ENCODE measurements at regions not wholly inside any gene's neighbourhood (a gene's known extent, or its start where the extent isn't known, plus 50 kb on each side); places are given as distances from the start of the nearest gene placed in this dataset.

DNA sequence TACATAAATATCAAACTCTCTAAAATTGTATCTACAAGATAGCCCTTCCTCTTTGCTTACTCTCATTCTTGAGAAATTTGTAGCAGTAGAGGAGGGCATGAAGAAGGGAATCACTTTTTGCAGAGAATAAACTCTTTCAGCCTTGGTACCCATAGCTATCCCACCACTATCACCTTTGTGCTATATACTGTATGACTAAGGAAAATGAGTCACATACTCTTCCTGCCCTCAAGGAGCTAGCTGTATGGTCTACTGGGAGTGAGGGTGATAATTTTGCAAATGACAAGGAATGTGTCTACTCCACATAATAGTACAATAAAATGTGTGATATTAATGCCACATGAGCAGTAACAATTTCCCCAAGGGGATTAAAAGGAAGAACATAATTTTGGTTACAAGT lies 184.6 kb upstream of the WSB1 start:
- no peaks in the 10 kb centered on the region for H3K36me3 ChIP-seq (ENCODE audit: control insufficient read depth in 1 of 2, insufficient read depth in 2 of 2, low read length in 2 of 2)
- no peak overlapping the region for H3K27ac ChIP-seq (ENCODE audit: low read depth, low read length)
- H3K9me3 ChIP-seq (ENCODE audit: insufficient read depth, low read depth, low read length) = no peaks in the 10 kb centered on the region
- H2BK12ac ChIP-seq (ENCODE audit: low read length) = no peak overlapping the region
- no peak overlapping the region for H4K8ac ChIP-seq (ENCODE audit: low read depth, low read length)
- H3K4me2 ChIP-seq (ENCODE audit: low read length) = no peak overlapping the region
- H2AFZ ChIP-seq (ENCODE audit: insufficient read depth, low read length, poor library complexity) = no peak overlapping the region
- no peak overlapping the region for H2AK5ac ChIP-seq (ENCODE audit: low read length)
- no peak overlapping the region for H3K4me3 ChIP-seq (ENCODE audit: low read depth, low read length)
- no peak overlapping the region for H3K4ac ChIP-seq (ENCODE audit: low read depth, low read length)
- H4K91ac ChIP-seq (ENCODE audit: low read depth, low read length) = no peak overlapping the region
- no peak overlapping the region for H2BK120ac ChIP-seq (ENCODE audit: insufficient read depth, low read length, poor library complexity)
- H3K14ac ChIP-seq (ENCODE audit: low read length) = no peak overlapping the region
- H3K79me1 ChIP-seq (ENCODE audit: low read length) = no peaks in the 10 kb centered on the region
- no peak overlapping the region for H2BK5ac ChIP-seq (ENCODE audit: low read depth, low read length, poor library complexity)
- H3K9ac ChIP-seq (ENCODE audit: low read length) = no peak overlapping the region
- H3K27me3 ChIP-seq (ENCODE audit: insufficient read depth, low read length) = no peaks in the 10 kb centered on the region
- H3K18ac ChIP-seq (ENCODE audit: low read length) = no peak overlapping the region
- no peak overlapping the region for H4K12ac ChIP-seq (ENCODE audit: low read depth, low read length)
- no peaks in the 10 kb centered on the region for H3K4me1 ChIP-seq (ENCODE audit: control insufficient read depth in 1 of 2, insufficient read depth in 2 of 2, low read length in 2 of 2)
- H3K79me2 ChIP-seq (ENCODE audit: control insufficient read depth, insufficient read depth, low read length, poor library complexity) = no peaks in the 10 kb centered on the region
- peak in 1 of 2 donors; percentile 15 for DNase-seq
- no peak overlapping the region for H3K23ac ChIP-seq (ENCODE audit: low read length)

DNA sequence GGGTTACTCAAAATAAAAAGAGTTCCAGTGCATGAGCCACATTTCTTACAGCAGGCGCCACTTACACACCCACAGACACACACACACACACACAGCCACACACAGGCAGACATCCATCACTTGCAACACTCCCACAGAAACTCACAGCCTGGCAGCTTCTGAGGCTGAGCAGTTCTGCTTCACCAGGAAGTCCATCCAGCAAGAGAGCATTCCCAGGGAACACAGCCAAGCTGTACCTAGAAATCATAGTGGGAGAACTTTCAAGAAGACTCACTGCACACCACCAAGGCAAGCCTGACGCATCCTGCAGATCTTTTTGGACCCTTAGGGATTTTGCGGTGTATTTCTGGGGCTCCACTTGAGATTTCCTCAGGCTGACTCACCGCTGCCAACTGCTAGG lies 140.9 kb upstream of the WSB1 start:
- Histone ChIP-seq H3K36me3 (ENCODE audit: control insufficient read depth in 1 of 2, insufficient read depth in 2 of 2, low read length in 2 of 2) (no peaks in the 10 kb centered on the region), H4K12ac (ENCODE audit: low read depth, low read length) (no peak overlapping the region), H3K23ac (ENCODE audit: low read length) (no peak overlapping the region), H3K9ac (ENCODE audit: low read length) (no peak overlapping the region), H3K4me3 (ENCODE audit: low read depth, low read length) (no peak overlapping the region), H3K4me1 (ENCODE audit: control insufficient read depth in 1 of 2, insufficient read depth in 2 of 2, low read length in 2 of 2) (no peaks in the 10 kb centered on the region), H3K27ac (ENCODE audit: low read depth, low read length) (no peak overlapping the region), H3K4me2 (ENCODE audit: low read length) (no peak overlapping the region), H3K79me1 (ENCODE audit: low read length) (no peaks in the 10 kb centered on the region), H2AK5ac (ENCODE audit: low read length) (no peak overlapping the region), H3K4ac (ENCODE audit: low read depth, low read length) (no peak overlapping the region), H2BK5ac (ENCODE audit: low read depth, low read length, poor library complexity) (no peak overlapping the region), H2BK120ac (ENCODE audit: insufficient read depth, low read length, poor library complexity) (no peak overlapping the region), H4K91ac (ENCODE audit: low read depth, low read length) (no peak overlapping the region), H3K9me3 (ENCODE audit: insufficient read depth, low read depth, low read length) (peaks cover 51% of the 10 kb centered on the region), H4K8ac (ENCODE audit: low read depth, low read length) (no peak overlapping the region), H3K27me3 (ENCODE audit: insufficient read depth, low read length) (no peaks in the 10 kb centered on the region), H3K79me2 (ENCODE audit: control insufficient read depth, insufficient read depth, low read length, poor library complexity) (no peaks in the 10 kb centered on the region), H2BK12ac (ENCODE audit: low read length) (no peak overlapping the region), H3K14ac (ENCODE audit: low read length) (no peak overlapping the region), H2AFZ (ENCODE audit: insufficient read depth, low read length, poor library complexity) (no peak overlapping the region), H3K18ac (ENCODE audit: low read length) (no peak overlapping the region)
- no CpG with 5 or more reads among the region's 4 CpGs for WGBS (ENCODE audit: extremely low coverage, insufficient coverage, insufficient read length)
- no peak for DNase-seq

DNA sequence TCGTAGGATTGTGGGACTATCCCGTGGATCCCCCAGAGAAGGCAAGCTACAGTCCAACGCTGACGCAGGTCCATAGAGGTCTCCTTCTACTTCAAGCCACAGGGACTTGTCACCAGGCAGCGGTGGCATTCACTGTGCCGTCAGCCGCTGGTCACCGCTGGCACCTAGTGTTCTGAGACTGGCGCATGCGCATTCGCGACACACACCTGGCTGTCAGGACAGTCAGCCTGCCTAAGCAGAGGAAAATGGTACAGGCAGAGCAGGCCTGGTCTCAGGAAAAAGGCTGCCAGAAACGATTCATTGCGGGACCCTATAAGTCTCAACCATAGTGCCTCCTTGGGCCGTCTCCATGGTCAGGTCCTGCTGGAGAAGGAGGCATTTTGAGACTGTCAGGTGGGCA lies 138.0 kb upstream of the WSB1 start:
- Histone ChIP-seq H4K91ac (ENCODE audit: low read depth, low read length) (no peak overlapping the region), H3K4me3 (ENCODE audit: low read depth, low read length) (no peak overlapping the region), H3K27me3 (ENCODE audit: insufficient read depth, low read length) (no peaks in the 10 kb centered on the region), H2BK120ac (ENCODE audit: insufficient read depth, low read length, poor library complexity) (no peak overlapping the region), H3K79me2 (ENCODE audit: control insufficient read depth, insufficient read depth, low read length, poor library complexity) (no peaks in the 10 kb centered on the region), H3K36me3 (ENCODE audit: control insufficient read depth in 1 of 2, insufficient read depth in 2 of 2, low read length in 2 of 2) (no peaks in the 10 kb centered on the region), H2BK5ac (ENCODE audit: low read depth, low read length, poor library complexity) (no peak overlapping the region), H4K8ac (ENCODE audit: low read depth, low read length) (no peak overlapping the region), H4K12ac (ENCODE audit: low read depth, low read length) (no peak overlapping the region), H3K27ac (ENCODE audit: low read depth, low read length) (no peak overlapping the region), H3K79me1 (ENCODE audit: low read length) (no peaks in the 10 kb centered on the region), H2AFZ (ENCODE audit: insufficient read depth, low read length, poor library complexity) (no peak overlapping the region), H3K9me3 (ENCODE audit: insufficient read depth, low read depth, low read length) (peaks cover 61% of the 10 kb centered on the region), H3K4me1 (ENCODE audit: control insufficient read depth in 1 of 2, insufficient read depth in 2 of 2, low read length in 2 of 2) (no peaks in the 10 kb centered on the region), H3K18ac (ENCODE audit: low read length) (no peak overlapping the region), H3K4me2 (ENCODE audit: low read length) (no peak overlapping the region), H2AK5ac (ENCODE audit: low read length) (no peak overlapping the region), H3K9ac (ENCODE audit: low read length) (no peak overlapping the region), H3K4ac (ENCODE audit: low read depth, low read length) (no peak overlapping the region), H3K14ac (ENCODE audit: low read length) (no peak overlapping the region), H3K23ac (ENCODE audit: low read length) (no peak overlapping the region), H2BK12ac (ENCODE audit: low read length) (no peak overlapping the region)
- no peak for DNase-seq
- no CpG with 5 or more reads among the region's 15 CpGs for WGBS (ENCODE audit: extremely low coverage, insufficient coverage, insufficient read length)

DNA sequence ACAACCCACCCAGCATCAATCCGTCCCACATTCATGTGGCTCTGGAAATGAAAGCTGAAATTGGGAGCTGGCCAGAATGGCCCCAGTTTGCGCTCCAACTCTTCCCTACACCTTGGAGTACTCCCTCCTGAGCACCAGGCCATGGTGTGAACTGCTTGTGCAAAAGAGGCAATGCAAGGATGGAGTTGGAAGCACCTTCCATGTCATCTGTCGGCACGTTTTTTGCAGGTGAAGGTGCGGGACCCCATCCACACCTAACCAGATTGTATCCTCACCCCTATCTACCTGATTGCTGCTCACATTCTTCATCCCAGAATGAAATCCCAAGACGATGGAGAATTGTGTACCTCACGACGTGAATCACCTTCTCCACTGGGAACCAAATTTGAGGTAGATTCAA lies 136.6 kb upstream of the WSB1 start:
- H4K12ac ChIP-seq (ENCODE audit: low read depth, low read length) = no peak overlapping the region
- no peak overlapping the region for H3K4ac ChIP-seq (ENCODE audit: low read depth, low read length)
- H2BK12ac ChIP-seq (ENCODE audit: low read length) = no peak overlapping the region
- no peak overlapping the region for H2AK5ac ChIP-seq (ENCODE audit: low read length)
- no peaks in the 10 kb centered on the region for H3K27me3 ChIP-seq (ENCODE audit: insufficient read depth, low read length)
- H2AFZ ChIP-seq (ENCODE audit: insufficient read depth, low read length, poor library complexity) = no peak overlapping the region
- no peak overlapping the region for H2BK5ac ChIP-seq (ENCODE audit: low read depth, low read length, poor library complexity)
- peaks cover 61% of the 10 kb centered on the region for H3K9me3 ChIP-seq (ENCODE audit: insufficient read depth, low read depth, low read length)
- H3K23ac ChIP-seq (ENCODE audit: low read length) = no peak overlapping the region
- H3K14ac ChIP-seq (ENCODE audit: low read length) = no peak overlapping the region
- H3K36me3 ChIP-seq (ENCODE audit: control insufficient read depth in 1 of 2, insufficient read depth in 2 of 2, low read length in 2 of 2) = no peaks in the 10 kb centered on the region
- no peak for DNase-seq
- no peak overlapping the region for H3K18ac ChIP-seq (ENCODE audit: low read length)
- no peak overlapping the region for H4K91ac ChIP-seq (ENCODE audit: low read depth, low read length)
- no peak overlapping the region for H3K4me3 ChIP-seq (ENCODE audit: low read depth, low read length)
- no peaks in the 10 kb centered on the region for H3K79me1 ChIP-seq (ENCODE audit: low read length)
- no peak overlapping the region for H3K9ac ChIP-seq (ENCODE audit: low read length)
- no peak overlapping the region for H2BK120ac ChIP-seq (ENCODE audit: insufficient read depth, low read length, poor library complexity)
- no CpG with 5 or more reads among the region's 8 CpGs for WGBS (ENCODE audit: extremely low coverage, insufficient coverage, insufficient read length)
- no peaks in the 10 kb centered on the region for H3K79me2 ChIP-seq (ENCODE audit: control insufficient read depth, insufficient read depth, low read length, poor library complexity)
- H3K4me2 ChIP-seq (ENCODE audit: low read length) = no peak overlapping the region
- no peak overlapping the region for H4K8ac ChIP-seq (ENCODE audit: low read depth, low read length)
- no peak overlapping the region for H3K27ac ChIP-seq (ENCODE audit: low read depth, low read length)
- no peaks in the 10 kb centered on the region for H3K4me1 ChIP-seq (ENCODE audit: control insufficient read depth in 1 of 2, insufficient read depth in 2 of 2, low read length in 2 of 2)

DNA sequence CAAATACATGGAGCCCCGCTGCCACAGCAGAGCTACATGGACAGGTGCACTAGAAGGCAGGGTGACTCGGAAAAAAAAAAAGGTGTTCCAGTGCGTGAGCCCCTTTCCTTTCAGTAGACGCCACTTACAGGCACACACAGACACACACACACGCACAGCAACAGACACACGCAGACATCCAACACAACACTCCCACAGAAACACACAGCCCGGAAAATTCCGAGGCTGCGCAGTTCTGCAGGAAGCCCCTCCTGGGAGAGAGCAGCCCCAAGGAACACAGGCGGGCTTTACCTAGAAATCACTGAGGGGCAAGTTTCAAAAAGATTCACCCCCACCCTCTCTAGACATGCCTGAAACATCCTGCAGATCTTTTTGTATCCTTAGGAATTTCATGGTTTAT lies 136.0 kb upstream of the WSB1 start:
- Histone ChIP-seq H4K8ac (ENCODE audit: low read depth, low read length) (no peak overlapping the region), H3K27ac (ENCODE audit: low read depth, low read length) (no peak overlapping the region), H4K12ac (ENCODE audit: low read depth, low read length) (no peak overlapping the region), H3K4me1 (ENCODE audit: control insufficient read depth in 1 of 2, insufficient read depth in 2 of 2, low read length in 2 of 2) (no peaks in the 10 kb centered on the region), H3K23ac (ENCODE audit: low read length) (no peak overlapping the region), H3K27me3 (ENCODE audit: insufficient read depth, low read length) (no peaks in the 10 kb centered on the region), H3K14ac (ENCODE audit: low read length) (no peak overlapping the region), H3K4me2 (ENCODE audit: low read length) (no peak overlapping the region), H3K9me3 (ENCODE audit: insufficient read depth, low read depth, low read length) (peaks cover 57% of the 10 kb centered on the region), H2BK5ac (ENCODE audit: low read depth, low read length, poor library complexity) (no peak overlapping the region), H3K9ac (ENCODE audit: low read length) (no peak overlapping the region), H2BK120ac (ENCODE audit: insufficient read depth, low read length, poor library complexity) (no peak overlapping the region), H3K4me3 (ENCODE audit: low read depth, low read length) (no peak overlapping the region), H2BK12ac (ENCODE audit: low read length) (no peak overlapping the region), H2AK5ac (ENCODE audit: low read length) (no peak overlapping the region), H3K79me2 (ENCODE audit: control insufficient read depth, insufficient read depth, low read length, poor library complexity) (no peaks in the 10 kb centered on the region), H3K4ac (ENCODE audit: low read depth, low read length) (no peak overlapping the region), H3K36me3 (ENCODE audit: control insufficient read depth in 1 of 2, insufficient read depth in 2 of 2, low read length in 2 of 2) (no peaks in the 10 kb centered on the region), H2AFZ (ENCODE audit: insufficient read depth, low read length, poor library complexity) (no peak overlapping the region), H4K91ac (ENCODE audit: low read depth, low read length) (no peak overlapping the region), H3K79me1 (ENCODE audit: low read length) (no peaks in the 10 kb centered on the region), H3K18ac (ENCODE audit: low read length) (no peak overlapping the region)
- WGBS (ENCODE audit: extremely low coverage, insufficient coverage, insufficient read length) = no CpG with 5 or more reads among the region's 10 CpGs
- DNase-seq = no peak
